ENCODE measurements at regions not wholly inside any gene's neighbourhood (a gene's known extent, or its start where the extent isn't known, plus 50 kb on each side); places are given as distances from the start of the nearest gene placed in this dataset.

GRCh38 chr3:178003756-178004155 is 532.5 kb upstream of the KCNMB2 start:
- Histone ChIP-seq H3K4me1 (ENCODE audit: control insufficient read depth, insufficient read depth, low read length) (no peaks in the 10 kb centered on the region), H3K27ac (ENCODE audit: low read depth, low read length) (no peak overlapping the region), H3K9me3 (ENCODE audit: control insufficient read depth, insufficient read depth, low read length) (no peaks in the 10 kb centered on the region), H3K27me3 (ENCODE audit: control insufficient read depth, insufficient read depth, low read length) (no peaks in the 10 kb centered on the region), H3K36me3 (ENCODE audit: control insufficient read depth, insufficient read depth, low read length) (no peaks in the 10 kb centered on the region), H3K4me3 (ENCODE audit: low read depth, low read length) (no peak overlapping the region)
- no peak for DNase-seq (ENCODE audit: low read depth in 4 of 6, low spot score in 6 of 6)
- no CpG with 5 or more reads among the region's 2 CpGs for WGBS (ENCODE audit: insufficient coverage)

- Histone ChIP-seq H3K27me3 (ENCODE audit: control insufficient read depth, insufficient read depth, low read length) (no peaks in the 10 kb centered on the region), H3K4me1 (ENCODE audit: control insufficient read depth, insufficient read depth, low read length) (no peaks in the 10 kb centered on the region), H3K4me3 (ENCODE audit: low read depth, low read length) (no peak overlapping the region), H3K9me3 (ENCODE audit: control insufficient read depth, insufficient read depth, low read length) (no peaks in the 10 kb centered on the region), H3K27ac (ENCODE audit: low read depth, low read length) (no peak overlapping the region), H3K36me3 (ENCODE audit: control insufficient read depth, insufficient read depth, low read length) (no peaks in the 10 kb centered on the region)
- no CpG with 5 or more reads among the region's 1 CpG for WGBS (ENCODE audit: insufficient coverage)
- DNase-seq (ENCODE audit: low read depth in 4 of 6, low spot score in 6 of 6), result no peak
Observed at GRCh38 chr3:178005961-178006360, 530.3 kb upstream of the KCNMB2 start.

- H3K27me3 ChIP-seq (ENCODE audit: control insufficient read depth, insufficient read depth, low read length), result no peaks in the 10 kb centered on the region
- no CpG with 5 or more reads among the region's 2 CpGs for WGBS (ENCODE audit: insufficient coverage)
- no peak overlapping the region for H3K27ac ChIP-seq (ENCODE audit: low read depth, low read length)
- no peak overlapping the region for H3K4me3 ChIP-seq (ENCODE audit: low read depth, low read length)
- no peaks in the 10 kb centered on the region for H3K4me1 ChIP-seq (ENCODE audit: control insufficient read depth, insufficient read depth, low read length)
- no peaks in the 10 kb centered on the region for H3K36me3 ChIP-seq (ENCODE audit: control insufficient read depth, insufficient read depth, low read length)
- no peak for DNase-seq (ENCODE audit: low read depth in 4 of 6, low spot score in 6 of 6)
- H3K9me3 ChIP-seq (ENCODE audit: control insufficient read depth, insufficient read depth, low read length), result no peaks in the 10 kb centered on the region
Observed at GRCh38 chr3:178010306-178010705, 525.9 kb upstream of the KCNMB2 start.

GRCh38 chr3:178019645-178020044 is 516.6 kb upstream of the KCNMB2 start:
- Histone ChIP-seq H3K4me3 (ENCODE audit: low read depth, low read length) (no peak overlapping the region), H3K4me1 (ENCODE audit: control insufficient read depth, insufficient read depth, low read length) (no peaks in the 10 kb centered on the region), H3K27me3 (ENCODE audit: control insufficient read depth, insufficient read depth, low read length) (no peaks in the 10 kb centered on the region), H3K36me3 (ENCODE audit: control insufficient read depth, insufficient read depth, low read length) (no peaks in the 10 kb centered on the region), H3K27ac (ENCODE audit: low read depth, low read length) (no peak overlapping the region), H3K9me3 (ENCODE audit: control insufficient read depth, insufficient read depth, low read length) (no peaks in the 10 kb centered on the region)
- no peak for DNase-seq (ENCODE audit: low read depth in 4 of 6, low spot score in 6 of 6)
- no CpG with 5 or more reads among the region's 4 CpGs for WGBS (ENCODE audit: insufficient coverage)

GRCh38 chr3:178022599-178022998 is 513.6 kb upstream of the KCNMB2 start:
- Histone ChIP-seq H3K4me3 (ENCODE audit: low read depth, low read length) (no peak overlapping the region), H3K9me3 (ENCODE audit: control insufficient read depth, insufficient read depth, low read length) (no peaks in the 10 kb centered on the region), H3K27ac (ENCODE audit: low read depth, low read length) (no peak overlapping the region), H3K36me3 (ENCODE audit: control insufficient read depth, insufficient read depth, low read length) (no peaks in the 10 kb centered on the region), H3K4me1 (ENCODE audit: control insufficient read depth, insufficient read depth, low read length) (no peaks in the 10 kb centered on the region), H3K27me3 (ENCODE audit: control insufficient read depth, insufficient read depth, low read length) (no peaks in the 10 kb centered on the region)
- no CpG with 5 or more reads among the region's 1 CpG for WGBS (ENCODE audit: insufficient coverage)
- no peak for DNase-seq (ENCODE audit: low read depth in 4 of 6, low spot score in 6 of 6)

GRCh38 chr3:178028933-178029332 is 507.3 kb upstream of the KCNMB2 start:
- H3K27me3 ChIP-seq (ENCODE audit: control insufficient read depth, insufficient read depth, low read length), result no peaks in the 10 kb centered on the region
- H3K4me1 ChIP-seq (ENCODE audit: control insufficient read depth, insufficient read depth, low read length), result no peaks in the 10 kb centered on the region
- H3K9me3 ChIP-seq (ENCODE audit: control insufficient read depth, insufficient read depth, low read length), result no peaks in the 10 kb centered on the region
- H3K36me3 ChIP-seq (ENCODE audit: control insufficient read depth, insufficient read depth, low read length), result no peaks in the 10 kb centered on the region
- no CpG with 5 or more reads among the region's 1 CpG for WGBS (ENCODE audit: insufficient coverage)
- DNase-seq (ENCODE audit: low read depth in 4 of 6, low spot score in 6 of 6), result no peak
- no peak overlapping the region for H3K27ac ChIP-seq (ENCODE audit: low read depth, low read length)
- no peak overlapping the region for H3K4me3 ChIP-seq (ENCODE audit: low read depth, low read length)

- WGBS (ENCODE audit: insufficient coverage), result no CpG with 5 or more reads among the region's 4 CpGs
- H3K27ac ChIP-seq (ENCODE audit: low read depth, low read length), result no peak overlapping the region
Observed at GRCh38 chr3:178036451-178037144, 499.6 kb upstream of the KCNMB2 start.

GRCh38 chr3:178041931-178042330 is 494.3 kb upstream of the KCNMB2 start:
- no peaks in the 10 kb centered on the region for H3K9me3 ChIP-seq (ENCODE audit: control insufficient read depth, insufficient read depth, low read length)

More at GRCh38 chr3:178036451-178037144, 499.6 kb upstream of the KCNMB2 start:
- Histone ChIP-seq H3K4me3 (ENCODE audit: low read depth, low read length) (no peak overlapping the region), H3K4me1 (ENCODE audit: control insufficient read depth, insufficient read depth, low read length) (no peaks in the 10 kb centered on the region), H3K27me3 (ENCODE audit: control insufficient read depth, insufficient read depth, low read length) (no peaks in the 10 kb centered on the region), H3K9me3 (ENCODE audit: control insufficient read depth, insufficient read depth, low read length) (no peaks in the 10 kb centered on the region), H3K36me3 (ENCODE audit: control insufficient read depth, insufficient read depth, low read length) (no peaks in the 10 kb centered on the region)
- DNase-seq (ENCODE audit: low read depth in 4 of 6, low spot score in 6 of 6), result no peak

GRCh38 chr3:178042376-178042775 is 493.9 kb upstream of the KCNMB2 start:
- peak in 1 of 6 donors; percentile 16 for DNase-seq (ENCODE audit: low read depth in 4 of 6, low spot score in 6 of 6)
- Histone ChIP-seq H3K27ac (ENCODE audit: low read depth, low read length) (no peak overlapping the region), H3K4me1 (ENCODE audit: control insufficient read depth, insufficient read depth, low read length) (no peaks in the 10 kb centered on the region), H3K9me3 (ENCODE audit: control insufficient read depth, insufficient read depth, low read length) (no peaks in the 10 kb centered on the region), H3K36me3 (ENCODE audit: control insufficient read depth, insufficient read depth, low read length) (no peaks in the 10 kb centered on the region), H3K27me3 (ENCODE audit: control insufficient read depth, insufficient read depth, low read length) (no peaks in the 10 kb centered on the region), H3K4me3 (ENCODE audit: low read depth, low read length) (no peak overlapping the region)
- 100% methylated on average over 2 of the region's 3 CpGs for WGBS (ENCODE audit: insufficient coverage)

More at GRCh38 chr3:178041931-178042330, 494.3 kb upstream of the KCNMB2 start:
- Histone ChIP-seq H3K27ac (ENCODE audit: low read depth, low read length) (no peak overlapping the region), H3K4me1 (ENCODE audit: control insufficient read depth, insufficient read depth, low read length) (no peaks in the 10 kb centered on the region), H3K36me3 (ENCODE audit: control insufficient read depth, insufficient read depth, low read length) (no peaks in the 10 kb centered on the region), H3K4me3 (ENCODE audit: low read depth, low read length) (no peak overlapping the region), H3K27me3 (ENCODE audit: control insufficient read depth, insufficient read depth, low read length) (no peaks in the 10 kb centered on the region)
- DNase-seq (ENCODE audit: low read depth in 4 of 6, low spot score in 6 of 6), result no peak

GRCh38 chr3:178043084-178043483 is 493.2 kb upstream of the KCNMB2 start:
- Histone ChIP-seq H3K9me3 (ENCODE audit: control insufficient read depth, insufficient read depth, low read length) (no peaks in the 10 kb centered on the region), H3K4me1 (ENCODE audit: control insufficient read depth, insufficient read depth, low read length) (no peaks in the 10 kb centered on the region), H3K27ac (ENCODE audit: low read depth, low read length) (no peak overlapping the region), H3K4me3 (ENCODE audit: low read depth, low read length) (no peak overlapping the region), H3K27me3 (ENCODE audit: control insufficient read depth, insufficient read depth, low read length) (no peaks in the 10 kb centered on the region), H3K36me3 (ENCODE audit: control insufficient read depth, insufficient read depth, low read length) (no peaks in the 10 kb centered on the region)
- DNase-seq (ENCODE audit: low read depth in 4 of 6, low spot score in 6 of 6), result peak in 1 of 6 donors; percentile 20
- no CpG with 5 or more reads among the region's 3 CpGs for WGBS (ENCODE audit: insufficient coverage)
